Smooth muscle cell (in vitro differentiated cells): ENCODE measurements at regions not wholly inside any gene's neighbourhood (a gene's known extent, or its start where the extent isn't known, plus 50 kb on each side); places are given as distances from the start of the nearest gene placed in this dataset.

Experiments used
- DNase-seq: peaks from one replicate; lab custom pipeline; 2025; ENCODE audit not compliant: unreplicated experiment; lab: John Stamatoyannopoulos, UW
- H2AFZ ChIP-seq: fragments of 200-600 bp; sonication (generic); 2 replicates; pipeline ENCODE4 v1.6.0; 2016; ENCODE audit warnings: antibody characterized with exemption, low read depth, mild to moderate bottlenecking
- H3F3A ChIP-seq: fragments of 200-600 bp; sonication (generic); 2 replicates; pipeline ENCODE4 v1.6.0; 2017; ENCODE audit warnings: antibody characterized with exemption, low read depth
- H3K27ac ChIP-seq: fragments of 200-600 bp; sonication (generic); 2 replicates; pipeline ENCODE4 v1.5.1; 2016; ENCODE audit warnings: low read depth, mild to moderate bottlenecking
- H3K27me3 ChIP-seq: fragments of 200-600 bp; sonication (generic); 2 replicates; pipeline ENCODE4 v1.6.1; 2016; ENCODE audit warnings: low read depth, mild to moderate bottlenecking
- H3K36me3 ChIP-seq: fragments of 200-600 bp; sonication (generic); 2 replicates; pipeline ENCODE4 v1.5.1; 2016; ENCODE audit warnings: low read depth
- H3K4me1 ChIP-seq: fragments of 200-600 bp; sonication (generic); 2 replicates; pipeline ENCODE4 v1.5.1; 2016; ENCODE audit warnings: low read depth
- H3K4me2 ChIP-seq: fragments of 200-600 bp; sonication (generic); 2 replicates; pipeline ENCODE4 v1.6.0; 2016; ENCODE audit warnings: mild to moderate bottlenecking
- H3K4me3 ChIP-seq: fragments of 200-600 bp; sonication (generic); 2 replicates; pipeline ENCODE4 v1.5.1; 2016; ENCODE audit warnings: mild to moderate bottlenecking
- H3K79me2 ChIP-seq: fragments of 200-600 bp; sonication (generic); 2 replicates; pipeline ENCODE4 v1.6.0; 2016; ENCODE audit warnings: low read depth, mild to moderate bottlenecking
- H3K9ac ChIP-seq: fragments of 200-600 bp; sonication (generic); 2 replicates; pipeline ENCODE4 v1.6.0; 2016; ENCODE audit warnings: low read depth
- H3K9me3 ChIP-seq: fragments of 200-600 bp; sonication (generic); replicated peaks from 2 replicates; pipeline ENCODE4 v1.5.1; 2016; ENCODE audit warnings: low read depth
- H4K20me1 ChIP-seq: fragments of 200-600 bp; sonication (generic); 2 replicates; pipeline ENCODE4 v1.6.0; 2016; ENCODE audit warnings: low read depth
- WGBS: methylation state at CpG from one replicate; pipeline ENCODE4 v1.1.7; 2016; ENCODE audit warnings: low lambda C conversion rate; 5-methylcytosine and 5-hydroxymethylcytosine counted together
- TF ChIP-seq, protein P1 (sequence below): fragments of 200-600 bp; sonication (generic); IDR thresholded peaks from 2 replicates; pipeline ENCODE4 v1.5.1; 2017; ENCODE audit warnings: borderline replicate concordance, mild to moderate bottlenecking, antibody characterized with exemption; ENCODE audit not compliant: insufficient read depth, poor library complexity, severe bottlenecking

DNA sequence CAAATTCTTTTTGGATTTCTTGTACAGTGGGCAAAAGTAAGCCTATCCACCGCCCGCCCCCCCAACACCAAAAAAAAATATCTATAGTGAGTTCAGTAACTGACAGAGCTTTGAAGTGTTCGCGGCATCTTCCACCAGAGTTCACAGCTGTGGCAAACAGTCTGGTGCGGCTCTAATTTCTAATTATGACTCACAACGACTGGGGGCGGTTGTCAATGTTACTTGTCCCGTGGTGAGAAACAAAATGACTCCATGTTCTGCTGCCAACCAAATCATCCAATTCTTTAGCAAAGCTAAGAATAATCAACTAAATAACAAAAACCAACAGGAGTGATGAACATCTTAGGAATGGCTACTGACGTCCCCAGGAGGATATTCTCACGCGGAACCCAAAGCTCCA is 392.5 kb upstream of the SALL3 start:
- Histone ChIP-seq H3K9me3 (no peaks in the 10 kb centered on the region), H3K4me2 (no peak overlapping the region), H3K27ac (no peak overlapping the region)

GRCh38 chr18:78587626-78588600 is 391.7 kb upstream of the SALL3 start:
- H2AFZ ChIP-seq = no peak overlapping the region
- DNase-seq = no peak
- no peak overlapping the region for H3K4me2 ChIP-seq
- TF ChIP-seq, protein P1, sequence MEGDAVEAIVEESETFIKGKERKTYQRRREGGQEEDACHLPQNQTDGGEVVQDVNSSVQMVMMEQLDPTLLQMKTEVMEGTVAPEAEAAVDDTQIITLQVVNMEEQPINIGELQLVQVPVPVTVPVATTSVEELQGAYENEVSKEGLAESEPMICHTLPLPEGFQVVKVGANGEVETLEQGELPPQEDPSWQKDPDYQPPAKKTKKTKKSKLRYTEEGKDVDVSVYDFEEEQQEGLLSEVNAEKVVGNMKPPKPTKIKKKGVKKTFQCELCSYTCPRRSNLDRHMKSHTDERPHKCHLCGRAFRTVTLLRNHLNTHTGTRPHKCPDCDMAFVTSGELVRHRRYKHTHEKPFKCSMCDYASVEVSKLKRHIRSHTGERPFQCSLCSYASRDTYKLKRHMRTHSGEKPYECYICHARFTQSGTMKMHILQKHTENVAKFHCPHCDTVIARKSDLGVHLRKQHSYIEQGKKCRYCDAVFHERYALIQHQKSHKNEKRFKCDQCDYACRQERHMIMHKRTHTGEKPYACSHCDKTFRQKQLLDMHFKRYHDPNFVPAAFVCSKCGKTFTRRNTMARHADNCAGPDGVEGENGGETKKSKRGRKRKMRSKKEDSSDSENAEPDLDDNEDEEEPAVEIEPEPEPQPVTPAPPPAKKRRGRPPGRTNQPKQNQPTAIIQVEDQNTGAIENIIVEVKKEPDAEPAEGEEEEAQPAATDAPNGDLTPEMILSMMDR = no peak
- no peak overlapping the region for H3K9ac ChIP-seq
- H4K20me1 ChIP-seq = no peaks in the 10 kb centered on the region
- no peaks in the 10 kb centered on the region for H3F3A ChIP-seq
- 94% methylated on average over 24 of the region's 24 CpGs for WGBS
- H3K27ac ChIP-seq = no peak overlapping the region
- no peaks in the 10 kb centered on the region for H3K4me1 ChIP-seq
- no peaks in the 10 kb centered on the region for H3K36me3 ChIP-seq
- no peak overlapping the region for H3K4me3 ChIP-seq
- no peaks in the 10 kb centered on the region for H3K27me3 ChIP-seq
- no peaks in the 10 kb centered on the region for H3K9me3 ChIP-seq
- H3K79me2 ChIP-seq = no peaks in the 10 kb centered on the region

More for the DNA sequence above, 392.5 kb upstream of the SALL3 start:
- Histone ChIP-seq H3K4me3 (no peak overlapping the region), H2AFZ (no peak overlapping the region), H3K79me2 (no peaks in the 10 kb centered on the region), H4K20me1 (no peaks in the 10 kb centered on the region), H3K9ac (no peak overlapping the region), H3K36me3 (no peaks in the 10 kb centered on the region), H3F3A (no peaks in the 10 kb centered on the region), H3K27me3 (no peaks in the 10 kb centered on the region), H3K4me1 (no peaks in the 10 kb centered on the region)
- TF ChIP-seq, protein P1 = no peak
- DNase-seq = no peak
- WGBS = 65% methylated on average over 11 of the region's 11 CpGs

- DNase-seq = no peak
- no peaks in the 10 kb centered on the region for H3K79me2 ChIP-seq
- 88% methylated on average over 9 of the region's 9 CpGs for WGBS
These were observed 389.6 kb upstream of the SALL3 start for GRCh38 chr18:78589916-78590437.

More at GRCh38 chr18:78589916-78590437, 389.6 kb upstream of the SALL3 start:
- H3K4me1 ChIP-seq = no peaks in the 10 kb centered on the region
- no peaks in the 10 kb centered on the region for H3K9me3 ChIP-seq
- H2AFZ ChIP-seq = no peak overlapping the region
- H3F3A ChIP-seq = no peaks in the 10 kb centered on the region
- H3K9ac ChIP-seq = no peak overlapping the region
- H4K20me1 ChIP-seq = no peaks in the 10 kb centered on the region
- no peak overlapping the region for H3K4me2 ChIP-seq
- H3K36me3 ChIP-seq = no peaks in the 10 kb centered on the region
- no peak overlapping the region for H3K27ac ChIP-seq
- no peaks in the 10 kb centered on the region for H3K27me3 ChIP-seq
- TF ChIP-seq, protein P1 = no peak
- H3K4me3 ChIP-seq = no peak overlapping the region
